ENCODE measurements at regions not wholly inside any gene's neighbourhood (a gene's known extent, or its start where the extent isn't known, plus 50 kb on each side); places are given as distances from the start of the nearest gene placed in this dataset.

DNA sequence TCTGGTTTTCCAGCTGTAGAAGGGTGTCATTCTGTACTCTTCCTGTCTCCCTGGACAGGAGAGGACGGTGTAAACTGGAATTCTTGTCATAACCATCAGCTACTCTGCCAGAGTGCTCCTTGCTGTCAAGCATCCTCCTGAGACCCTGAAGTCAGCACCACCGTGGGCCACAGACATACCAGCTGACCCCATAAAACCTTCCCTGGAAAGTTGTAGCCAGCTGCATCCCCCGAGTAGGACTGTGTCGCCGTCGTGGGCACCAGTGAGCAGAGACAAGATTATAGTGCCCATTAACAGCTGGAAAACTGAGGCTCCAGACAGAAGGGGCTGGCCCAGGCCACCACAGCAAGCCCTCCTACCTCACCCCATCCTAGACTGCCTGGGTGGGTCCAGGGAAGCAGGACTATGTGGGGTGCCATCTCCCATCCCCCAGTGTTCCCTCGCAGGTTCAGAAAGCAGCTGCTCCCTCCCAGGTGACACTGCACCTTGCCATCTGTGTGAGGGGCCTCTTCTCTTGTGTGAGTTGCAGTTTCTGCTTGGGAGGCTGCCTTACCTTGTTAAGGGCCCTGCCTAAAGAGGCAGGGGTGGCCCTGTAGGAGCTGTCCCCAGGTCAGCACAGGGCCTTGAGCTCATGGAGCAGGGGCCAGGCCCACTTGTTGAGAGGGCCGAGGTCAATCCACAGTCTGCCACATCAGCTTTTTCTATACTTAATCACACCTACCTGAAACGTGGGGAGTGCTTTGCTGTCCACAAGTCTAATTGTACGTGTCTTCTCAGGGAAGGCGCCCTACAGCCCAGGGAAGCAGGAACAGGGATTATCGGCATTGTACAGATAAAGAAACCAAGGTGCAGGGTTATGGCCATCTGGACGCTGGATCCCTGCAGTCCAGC lies 191.9 kb upstream of the LINGO1 start:
- no peak for DNase-seq (ENCODE audit: low read depth in 4 of 4, low spot score in 3 of 4)

DNA sequence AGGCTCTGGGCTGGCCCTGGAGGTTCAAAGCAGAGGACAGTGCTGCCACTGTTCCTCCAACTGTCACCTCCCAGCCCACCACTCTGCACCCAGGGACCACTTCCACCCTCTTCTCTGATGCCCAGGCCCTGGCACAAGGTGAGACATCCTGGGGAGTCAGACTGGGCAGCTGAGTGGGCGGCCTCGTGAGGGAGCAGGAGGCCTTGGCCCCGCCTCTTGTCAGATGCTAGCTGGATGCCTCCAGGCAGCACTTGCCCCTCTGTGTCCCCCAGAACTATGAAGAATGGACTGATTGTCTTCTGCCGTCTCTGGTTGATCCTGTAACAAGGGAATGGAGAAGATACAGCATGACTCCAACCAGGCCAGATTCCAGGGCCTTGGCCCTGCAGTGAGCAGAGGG lies 191.0 kb upstream of the LINGO1 start:
- DNase-seq (ENCODE audit: low read depth in 4 of 4, low spot score in 3 of 4) = no peak

DNA sequence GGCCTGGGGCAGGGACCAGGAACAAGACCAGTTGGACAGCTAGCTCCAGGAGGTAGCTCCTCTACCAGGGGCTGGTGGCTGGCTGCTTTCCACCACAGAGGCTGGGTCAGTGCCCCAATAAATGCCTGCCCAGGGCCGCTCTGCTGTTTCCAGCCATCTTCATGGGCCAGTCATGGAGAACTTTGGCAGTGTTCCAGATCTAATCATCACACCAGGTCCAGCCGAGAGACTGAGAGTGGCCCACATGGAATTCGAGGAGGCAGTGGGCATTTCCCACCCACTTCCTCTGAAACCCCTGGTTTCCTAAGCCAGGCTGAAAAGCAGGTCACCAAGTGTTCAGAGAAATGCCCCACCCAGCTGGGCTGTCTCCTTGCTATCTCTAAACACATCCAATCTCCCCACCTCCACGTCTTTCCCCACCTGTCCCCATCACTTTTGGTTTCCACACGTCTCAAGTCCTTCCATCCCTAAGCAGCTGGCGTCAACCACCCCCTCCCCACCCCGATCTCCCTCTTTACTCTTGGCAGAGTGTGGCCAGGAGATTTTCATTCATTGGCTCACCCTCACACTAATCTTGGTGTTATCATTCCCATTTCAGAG lies 190.0 kb upstream of the LINGO1 start:
- no peak for DNase-seq (ENCODE audit: low read depth in 4 of 4, low spot score in 3 of 4)

DNA sequence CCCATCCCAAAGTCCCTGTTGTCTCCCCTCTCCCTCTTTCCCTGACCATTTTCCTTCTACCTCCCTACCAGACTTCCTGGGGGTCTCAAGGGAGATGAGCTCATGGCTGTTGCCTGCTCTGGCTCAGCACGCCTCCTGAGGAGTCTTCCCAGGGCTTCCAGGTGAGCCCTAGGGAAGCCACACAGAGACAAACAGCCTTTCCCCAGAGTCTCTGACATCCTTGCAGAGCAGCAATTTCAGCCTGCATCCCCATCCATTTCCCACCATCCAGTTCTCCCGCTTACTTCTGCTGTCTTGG lies 189.2 kb upstream of the LINGO1 start:
- DNase-seq (ENCODE audit: low read depth in 4 of 4, low spot score in 3 of 4) = no peak

DNA sequence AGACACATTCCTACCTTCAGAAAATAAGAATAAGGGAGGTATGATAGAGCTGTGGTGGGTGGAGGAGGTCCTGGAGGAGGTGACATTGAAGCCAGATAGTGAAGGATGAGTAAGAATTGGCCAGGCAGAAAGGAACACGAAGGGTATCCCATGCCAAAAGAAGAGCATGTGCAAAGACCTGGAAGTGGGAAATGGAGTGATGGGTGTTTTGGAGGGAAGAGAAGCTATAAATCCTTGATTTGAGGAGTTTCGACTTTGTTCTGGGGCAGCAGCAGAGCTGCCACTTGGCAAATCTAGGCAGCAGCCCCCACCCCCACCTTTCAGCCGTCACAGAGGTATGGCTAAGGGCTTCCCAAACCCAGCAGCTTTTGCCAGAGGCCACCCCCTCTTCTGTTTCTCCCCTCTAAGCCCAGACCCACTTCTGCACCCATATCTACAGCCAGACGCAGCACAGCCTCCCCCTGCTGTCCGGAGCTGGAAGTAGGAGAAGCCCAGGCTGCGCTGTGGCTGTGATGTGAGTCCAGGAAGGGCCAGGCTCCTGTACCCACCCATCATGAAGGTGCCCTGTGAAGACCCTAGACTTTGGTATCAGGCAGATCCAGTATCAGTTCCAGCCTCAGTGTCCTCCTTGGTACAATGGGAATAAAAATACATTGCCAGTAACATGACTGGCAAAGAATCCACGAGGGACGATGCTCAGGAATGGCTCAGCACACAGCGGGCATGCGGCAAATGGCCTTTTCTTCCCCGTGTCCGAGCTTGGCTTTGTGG lies 188.7 kb upstream of the LINGO1 start:
- peak in 3 of 4 donors; percentile 45 to 51 (median 48) for DNase-seq (ENCODE audit: low read depth in 4 of 4, low spot score in 3 of 4)

DNA sequence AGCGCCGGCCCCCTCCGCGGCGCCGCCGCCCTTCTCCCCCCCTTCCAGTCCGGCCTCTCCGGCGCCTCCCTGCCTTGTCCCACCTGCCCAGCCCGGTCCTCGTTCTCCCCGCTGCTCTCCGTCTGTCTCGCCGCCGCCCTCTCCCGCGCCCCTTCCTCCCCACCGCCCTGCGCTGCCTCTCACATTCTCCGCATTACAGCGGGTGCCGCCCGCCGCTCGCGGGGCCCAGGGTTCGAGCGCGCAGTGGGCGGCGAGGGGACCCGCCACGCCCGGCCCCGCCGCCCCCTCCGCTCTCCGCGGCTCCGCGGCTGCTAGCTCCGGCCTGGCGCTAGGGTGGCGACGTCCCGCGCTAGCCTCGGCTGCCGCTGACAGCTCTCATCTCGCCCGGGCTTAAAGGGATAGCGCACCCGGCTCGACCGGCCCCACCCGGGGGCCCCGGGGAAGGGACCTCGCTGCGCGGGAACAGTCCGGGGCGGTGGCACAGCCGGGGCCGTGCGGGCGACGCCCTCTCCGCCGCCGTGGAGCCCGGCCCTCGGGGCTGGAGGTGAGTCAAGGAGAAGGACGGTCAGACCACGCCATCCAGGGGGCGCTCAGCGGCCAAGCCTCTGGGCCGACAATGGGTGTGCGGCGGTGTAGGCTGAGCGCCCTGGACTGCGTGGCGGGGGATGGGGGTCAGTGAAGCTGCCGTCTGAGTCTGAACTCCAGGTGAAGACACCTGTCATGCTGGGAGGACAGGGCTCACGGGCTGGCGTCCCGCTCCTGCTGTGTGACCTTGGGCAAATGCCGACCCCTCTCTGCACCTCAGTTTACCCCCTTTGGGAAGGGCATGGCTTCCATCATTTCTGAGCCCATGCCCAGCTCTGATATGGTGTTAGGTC lies 187.4 kb upstream of the LINGO1 start:
- no peak for DNase-seq (ENCODE audit: low read depth in 4 of 4, low spot score in 3 of 4)

DNA sequence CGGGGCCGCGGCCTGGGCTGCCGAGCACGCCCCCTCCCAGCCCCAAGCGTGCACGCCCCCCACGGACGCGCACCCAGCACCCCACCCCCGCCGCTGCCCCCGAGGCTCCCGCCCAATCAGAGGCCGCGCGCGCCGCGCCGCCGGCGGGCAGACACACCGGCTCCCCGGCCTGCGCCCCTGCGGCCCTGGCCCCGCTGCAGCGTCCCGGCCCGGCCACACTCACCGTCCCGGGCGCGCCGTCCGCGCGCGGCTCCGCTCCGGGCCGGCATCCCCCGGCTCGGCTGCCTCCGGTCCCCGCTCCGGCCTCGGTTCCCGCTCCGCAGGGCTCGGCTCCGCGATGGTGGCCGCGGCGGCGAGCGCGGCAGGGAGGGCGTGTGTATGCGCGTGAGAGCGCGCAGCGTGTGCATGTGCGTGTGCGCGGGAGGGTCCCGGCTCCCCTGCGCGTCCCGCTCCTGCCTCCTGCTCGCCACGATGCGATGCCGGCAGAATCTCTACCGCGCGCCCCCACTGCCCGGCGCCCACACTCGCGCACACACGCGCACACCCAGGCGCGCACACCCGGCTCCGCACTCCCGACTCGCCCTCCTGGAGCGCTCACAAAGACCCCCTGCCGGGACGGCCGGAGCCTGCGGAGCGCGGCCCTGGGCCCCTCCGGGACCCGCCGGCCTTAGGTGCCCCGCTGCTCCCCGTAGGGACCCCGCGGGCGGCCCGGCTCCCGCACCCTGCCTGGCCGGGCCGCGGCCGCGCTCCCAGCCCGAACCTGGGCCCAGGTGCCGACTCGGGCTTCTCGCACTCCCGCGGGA lies 186.5 kb upstream of the LINGO1 start:
- DNase-seq (ENCODE audit: low read depth in 4 of 4, low spot score in 3 of 4) = no peak

DNA sequence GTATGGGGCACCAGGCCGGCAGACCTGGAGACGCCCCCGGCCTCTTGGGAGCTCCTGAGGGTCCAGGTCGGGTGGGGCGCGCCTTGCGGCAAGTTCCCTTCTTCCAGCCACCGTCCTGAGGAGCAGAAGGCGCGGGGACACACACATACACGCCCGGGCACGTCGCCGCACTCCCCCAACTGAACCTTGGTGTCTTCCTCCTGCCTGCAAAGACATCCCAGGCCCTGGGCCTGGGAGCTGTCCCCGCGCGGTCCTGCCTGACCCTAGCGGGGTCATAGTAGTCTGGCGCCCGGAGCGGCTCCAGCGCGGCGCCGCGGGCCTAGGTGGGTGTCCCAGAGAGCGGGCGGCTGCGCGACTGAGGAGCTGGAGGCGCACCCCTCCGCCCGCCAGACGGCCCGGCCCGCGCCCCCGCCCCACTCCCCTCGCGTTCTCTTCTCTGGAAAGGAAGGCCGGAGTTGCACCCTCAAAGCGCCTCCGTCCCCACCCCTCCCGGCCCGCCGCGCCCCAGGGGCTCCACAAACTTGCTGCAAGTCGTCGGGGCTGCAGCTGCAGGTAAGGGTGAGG lies 185.9 kb upstream of the LINGO1 start:
- no peak for DNase-seq (ENCODE audit: low read depth in 4 of 4, low spot score in 3 of 4)

DNA sequence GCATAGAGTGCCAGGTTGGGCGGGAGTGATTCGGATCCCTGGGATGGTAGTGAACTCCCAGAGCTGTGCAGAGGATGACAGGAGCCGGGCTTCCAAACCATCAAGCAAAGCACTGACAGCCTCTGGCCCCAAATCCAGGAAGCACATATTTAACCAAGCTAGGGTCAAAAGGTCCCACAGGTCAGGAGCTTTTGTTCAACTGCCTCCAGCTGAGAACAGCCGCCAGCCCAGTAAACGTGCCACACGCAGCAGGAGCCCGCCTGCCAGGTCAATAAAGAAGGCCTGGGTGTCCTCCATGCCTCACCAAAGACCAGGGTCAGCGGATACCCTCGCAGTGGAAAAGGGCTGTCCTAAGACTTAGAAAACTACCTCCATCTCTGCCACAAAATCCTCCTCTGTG lies 184.7 kb upstream of the LINGO1 start:
- no peak for DNase-seq (ENCODE audit: low read depth in 4 of 4, low spot score in 3 of 4)

DNA sequence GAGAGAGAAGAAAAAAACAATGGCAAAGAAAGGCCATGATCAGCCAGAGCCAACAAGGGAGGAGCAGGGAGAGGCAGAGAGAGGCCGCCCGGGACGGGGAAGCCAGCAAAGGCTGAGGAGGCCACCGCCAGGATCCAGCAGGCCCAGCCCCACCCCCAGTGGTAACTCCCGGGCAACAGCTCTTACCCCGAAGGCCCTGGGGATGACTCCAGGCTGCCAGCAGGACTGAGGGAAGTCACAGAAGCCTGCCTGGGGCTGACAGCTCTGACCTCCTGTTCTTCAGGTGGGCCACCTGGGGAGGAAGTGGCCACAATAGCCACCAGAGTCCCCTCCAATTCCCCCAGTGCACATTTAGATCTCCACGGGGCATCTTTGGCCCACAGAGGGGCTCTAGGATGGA lies 184.3 kb upstream of the LINGO1 start:
- no peak for DNase-seq (ENCODE audit: low read depth in 4 of 4, low spot score in 3 of 4)

DNA sequence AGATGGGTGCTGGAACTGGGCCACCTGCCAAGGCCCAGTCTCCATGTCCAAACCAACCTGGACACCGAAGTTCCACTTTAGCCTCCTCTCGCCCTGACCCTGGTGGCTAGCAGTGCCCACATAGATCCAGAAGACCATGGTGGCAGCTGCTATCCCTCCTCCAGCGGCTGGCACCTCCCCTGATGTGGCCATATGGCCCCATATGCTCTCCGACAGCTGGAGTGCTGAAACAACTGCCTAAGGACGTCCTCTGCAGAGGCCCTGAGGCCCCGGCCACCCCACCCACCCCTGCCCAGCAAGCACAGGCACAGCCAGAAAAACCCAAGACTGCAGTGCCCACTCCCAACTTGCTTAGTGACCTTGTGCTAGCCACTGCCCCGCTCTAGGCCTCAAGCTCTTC lies 182.3 kb upstream of the LINGO1 start:
- no peak for DNase-seq (ENCODE audit: low read depth in 4 of 4, low spot score in 3 of 4)

DNA sequence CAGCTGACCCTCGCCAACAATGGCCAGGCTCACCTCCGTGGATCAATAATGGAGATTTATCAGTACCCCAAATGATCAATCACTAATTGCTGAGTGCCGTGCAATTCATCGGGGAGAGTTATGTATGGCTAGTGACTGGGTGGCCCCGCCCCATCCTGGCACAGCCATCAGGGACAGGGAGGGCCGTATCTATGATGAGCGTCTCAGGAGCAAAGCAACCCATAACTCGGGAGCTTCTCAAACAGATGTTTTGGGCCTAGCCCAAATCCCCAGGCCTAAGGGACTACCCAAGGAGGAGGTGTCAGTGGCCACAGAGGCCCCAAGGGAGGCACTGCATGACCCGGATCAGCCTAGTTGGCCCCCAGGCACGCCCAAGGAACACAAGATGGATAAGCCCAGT lies 180.0 kb upstream of the LINGO1 start:
- DNase-seq (ENCODE audit: low read depth in 4 of 4, low spot score in 3 of 4) = no peak

DNA sequence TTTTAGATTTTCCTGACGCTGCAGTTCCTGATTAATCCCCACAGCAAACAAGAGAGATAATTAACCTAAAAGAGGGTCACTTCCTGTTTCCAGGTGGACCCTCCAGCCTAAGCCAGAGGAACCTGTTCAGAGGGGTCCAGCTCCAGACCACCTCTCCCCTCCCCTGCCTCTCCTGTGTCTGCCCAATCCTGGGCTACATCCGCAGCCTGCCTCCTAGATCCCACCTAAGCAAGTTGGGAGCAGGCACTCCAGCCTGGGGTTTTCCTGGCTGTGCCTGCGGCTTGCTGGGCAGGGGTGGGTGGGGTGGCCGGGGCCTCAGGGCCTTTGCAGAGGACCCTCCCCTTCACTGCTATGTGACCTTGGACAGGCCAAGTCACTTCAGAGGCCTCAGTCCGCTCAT lies 178.6 kb upstream of the LINGO1 start:
- no peak for DNase-seq (ENCODE audit: low read depth in 4 of 4, low spot score in 3 of 4)

DNA sequence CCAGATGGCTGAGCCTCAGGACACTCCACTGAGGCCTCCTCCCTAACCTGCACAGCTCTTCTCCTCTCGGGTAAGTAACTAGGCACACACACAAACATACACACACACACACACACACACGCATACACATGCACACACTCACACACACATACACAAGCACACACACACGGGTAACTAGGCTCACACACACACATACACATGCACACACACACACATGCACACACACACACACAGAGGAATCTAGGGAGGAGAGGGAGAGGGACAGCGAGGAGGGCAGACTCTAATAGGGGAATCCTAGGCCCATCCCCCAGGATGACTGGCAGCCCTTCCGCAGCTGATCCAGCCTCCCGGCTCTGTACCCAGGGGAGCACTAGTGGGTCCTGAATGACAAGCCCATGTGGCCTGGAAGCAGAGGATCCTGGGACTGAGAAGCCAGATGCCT lies 177.4 kb upstream of the LINGO1 start:
- peak in 1 of 4 donors; percentile 20 for DNase-seq (ENCODE audit: low read depth in 4 of 4, low spot score in 3 of 4)

DNA sequence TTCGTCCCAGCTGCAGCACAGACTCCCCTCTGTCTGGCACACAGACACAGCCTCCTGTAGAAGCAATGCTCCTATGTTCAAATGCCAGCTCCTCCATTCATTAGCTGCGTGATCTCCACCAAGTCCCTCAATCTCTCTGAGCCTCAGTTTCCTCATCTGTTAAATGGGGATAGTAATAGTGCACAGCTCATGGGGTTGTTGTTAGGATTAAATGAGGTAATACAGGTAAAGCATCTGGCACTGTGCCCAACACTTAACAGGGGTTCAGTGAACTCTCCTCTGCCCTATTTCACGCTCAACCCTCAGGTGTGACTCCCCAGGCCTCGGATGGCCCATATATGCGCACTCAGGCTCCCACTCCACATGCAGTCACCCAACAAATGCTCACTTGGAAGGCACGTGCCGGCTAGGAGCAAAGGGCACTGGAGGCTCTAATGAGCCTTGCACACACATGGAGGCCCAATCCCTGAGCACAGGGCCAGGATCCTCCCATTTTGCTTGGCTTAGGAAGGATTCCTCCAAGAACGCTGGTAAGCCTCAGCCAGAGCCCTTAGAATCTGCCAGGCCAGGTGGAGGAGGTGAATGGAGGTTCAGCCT lies 176.0 kb upstream of the LINGO1 start:
- DNase-seq (ENCODE audit: low read depth in 4 of 4, low spot score in 3 of 4) = no peak

DNA sequence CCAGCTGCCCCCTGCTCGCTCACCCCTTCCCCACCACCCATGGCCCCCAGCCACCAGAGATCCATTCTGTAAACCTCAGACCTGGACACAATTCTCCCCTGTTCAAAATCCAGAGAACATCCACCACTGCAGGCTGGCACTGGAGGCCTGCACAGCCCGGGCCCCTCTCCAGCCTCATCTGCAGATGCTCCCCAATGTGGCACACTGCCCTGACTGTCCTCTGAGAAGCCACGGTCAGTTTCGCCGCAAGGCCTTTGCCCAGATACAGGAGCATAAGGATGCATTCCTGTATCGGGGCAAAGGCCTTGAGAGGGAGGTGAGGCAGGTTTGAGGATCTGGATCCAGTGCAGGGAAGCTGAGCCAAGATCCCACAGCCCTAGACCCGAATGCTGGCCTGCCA lies 175.4 kb upstream of the LINGO1 start:
- no peak for DNase-seq (ENCODE audit: low read depth in 4 of 4, low spot score in 3 of 4)

DNA sequence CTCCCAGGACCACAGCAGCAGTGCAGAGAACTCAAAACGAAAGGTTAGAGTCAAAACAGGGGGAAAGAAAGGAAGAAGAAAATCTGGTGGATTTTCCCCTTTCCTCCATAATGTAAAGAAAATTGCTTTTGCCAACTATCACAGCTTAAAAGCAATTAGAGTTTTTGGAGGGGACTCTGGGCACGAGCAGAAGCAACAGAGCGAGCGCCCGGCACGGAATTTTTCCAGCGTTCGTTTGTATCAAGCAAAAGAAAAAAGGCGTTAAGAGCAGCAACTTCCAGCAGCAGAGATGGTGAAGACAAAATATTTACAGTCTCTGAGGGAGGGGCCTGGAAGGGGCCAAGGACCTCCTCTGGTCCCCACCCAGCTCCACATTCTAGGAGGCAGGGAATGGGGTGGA lies 174.9 kb upstream of the LINGO1 start:
- no peak for DNase-seq (ENCODE audit: low read depth in 4 of 4, low spot score in 3 of 4)

DNA sequence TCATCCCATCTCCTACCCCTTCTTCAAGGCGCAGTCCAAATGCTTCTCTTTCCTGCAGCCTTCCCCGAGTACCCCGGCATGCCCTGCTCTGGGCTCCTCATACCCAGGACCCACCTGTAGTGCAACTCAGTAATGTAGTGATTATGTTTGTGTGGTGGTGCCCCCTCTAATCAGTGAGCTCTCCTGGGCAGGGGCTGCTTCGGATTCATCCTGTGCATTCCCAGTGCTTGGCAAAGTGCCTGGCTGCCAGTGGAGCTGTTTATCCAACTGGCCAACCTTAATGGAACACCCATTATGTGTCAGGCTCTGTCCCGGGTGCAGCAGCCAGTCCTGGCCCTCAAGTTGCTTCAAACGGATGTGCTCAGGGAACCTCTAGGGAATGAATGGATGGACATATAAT lies 174.4 kb upstream of the LINGO1 start:
- no peak for DNase-seq (ENCODE audit: low read depth in 4 of 4, low spot score in 3 of 4)

DNA sequence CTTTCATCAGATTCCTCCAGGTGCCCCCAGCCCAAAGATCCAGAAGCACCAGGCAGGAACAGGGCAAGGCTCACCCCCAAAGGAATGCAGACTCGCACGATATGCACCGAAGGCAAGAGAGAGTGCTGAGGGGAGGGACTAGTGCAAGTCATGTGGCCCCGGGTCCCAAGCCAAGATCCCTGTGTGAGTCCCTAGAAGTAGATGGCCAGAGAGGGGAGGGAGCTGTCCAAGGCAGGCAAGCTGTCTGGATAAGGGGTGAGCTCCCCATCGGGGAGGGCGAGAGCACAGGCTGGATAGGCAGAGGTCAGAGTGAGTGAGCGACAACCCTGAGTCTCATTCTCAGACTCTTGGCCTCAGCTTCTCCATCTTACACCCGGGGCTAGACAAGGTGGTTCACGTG lies 171.5 kb upstream of the LINGO1 start:
- no peak for DNase-seq (ENCODE audit: low read depth in 4 of 4, low spot score in 3 of 4)

All from right renal pelvis (tissue), 4 donors.